ENCODE measurements at regions not wholly inside any gene's neighbourhood (a gene's known extent, or its start where the extent isn't known, plus 50 kb on each side); places are given as distances from the start of the nearest gene placed in this dataset.

DNA sequence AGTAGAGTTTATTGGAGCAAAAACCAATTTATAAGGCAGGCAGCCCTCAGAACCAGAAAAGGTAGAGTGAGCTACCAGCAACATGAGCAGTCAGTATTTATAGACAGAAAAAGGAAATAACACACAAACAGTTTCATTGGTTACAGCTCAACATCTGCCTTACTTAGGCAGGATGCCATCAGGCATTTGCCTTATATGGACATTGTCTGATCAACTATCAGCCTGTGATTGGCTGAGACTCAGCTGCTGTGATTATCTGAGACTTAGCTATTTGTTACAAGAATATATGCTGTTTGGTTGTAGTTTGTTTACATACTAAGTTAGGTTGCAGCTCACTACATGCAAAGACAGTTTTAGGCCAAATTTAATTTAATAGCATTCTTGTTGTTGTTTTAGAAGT is 60.4 kb upstream of the CDK1 start:
- no peak for DNase-seq (ENCODE audit: low spot score)
- no peak overlapping the region for H3K4me3 ChIP-seq (ENCODE audit: low read depth in 1 of 3, low read length in 3 of 3)
- no peaks in the 10 kb centered on the region for H3K9me3 ChIP-seq (ENCODE audit: control insufficient read depth in 4 of 4, low read length in 3 of 4)
- TF ChIP-seq FOXA2 (IDR thresholded peaks at IDR 0.05) (no peak), SP1 (IDR thresholded peaks at IDR 0.05) (no peak), JUND (IDR thresholded peaks at IDR 0.05) (no peak), TAF1 (conservative IDR thresholded peaks at IDR 0.05) (no peak), RXRA (IDR thresholded peaks at IDR 0.05) (no peak), RAD21 (IDR thresholded peaks at IDR 0.05) (no peak), EGR1 (IDR thresholded peaks at IDR 0.05; ENCODE audit: low read depth in 2 of 2) (no peak), NR2F2 (IDR thresholded peaks at IDR 0.05) (no peak), HNF4A (conservative IDR thresholded peaks at IDR 0.05) (no peak), YY1 (IDR thresholded peaks at IDR 0.05) (no peak), HNF4G (IDR thresholded peaks at IDR 0.05) (no peak), FOXA1 (IDR thresholded peaks at IDR 0.05) (no peak)
- TF ChIP-seq, protein P1, sequence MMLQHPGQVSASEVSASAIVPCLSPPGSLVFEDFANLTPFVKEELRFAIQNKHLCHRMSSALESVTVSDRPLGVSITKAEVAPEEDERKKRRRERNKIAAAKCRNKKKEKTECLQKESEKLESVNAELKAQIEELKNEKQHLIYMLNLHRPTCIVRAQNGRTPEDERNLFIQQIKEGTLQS (IDR thresholded peaks at IDR 0.05): no peak
- TF ChIP-seq, protein P2, sequence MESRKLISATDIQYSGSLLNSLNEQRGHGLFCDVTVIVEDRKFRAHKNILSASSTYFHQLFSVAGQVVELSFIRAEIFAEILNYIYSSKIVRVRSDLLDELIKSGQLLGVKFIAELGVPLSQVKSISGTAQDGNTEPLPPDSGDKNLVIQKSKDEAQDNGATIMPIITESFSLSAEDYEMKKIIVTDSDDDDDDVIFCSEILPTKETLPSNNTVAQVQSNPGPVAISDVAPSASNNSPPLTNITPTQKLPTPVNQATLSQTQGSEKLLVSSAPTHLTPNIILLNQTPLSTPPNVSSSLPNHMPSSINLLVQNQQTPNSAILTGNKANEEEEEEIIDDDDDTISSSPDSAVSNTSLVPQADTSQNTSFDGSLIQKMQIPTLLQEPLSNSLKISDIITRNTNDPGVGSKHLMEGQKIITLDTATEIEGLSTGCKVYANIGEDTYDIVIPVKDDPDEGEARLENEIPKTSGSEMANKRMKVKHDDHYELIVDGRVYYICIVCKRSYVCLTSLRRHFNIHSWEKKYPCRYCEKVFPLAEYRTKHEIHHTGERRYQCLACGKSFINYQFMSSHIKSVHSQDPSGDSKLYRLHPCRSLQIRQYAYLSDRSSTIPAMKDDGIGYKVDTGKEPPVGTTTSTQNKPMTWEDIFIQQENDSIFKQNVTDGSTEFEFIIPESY (IDR thresholded peaks at IDR 0.05): no peak
- TF ChIP-seq, protein P3, sequence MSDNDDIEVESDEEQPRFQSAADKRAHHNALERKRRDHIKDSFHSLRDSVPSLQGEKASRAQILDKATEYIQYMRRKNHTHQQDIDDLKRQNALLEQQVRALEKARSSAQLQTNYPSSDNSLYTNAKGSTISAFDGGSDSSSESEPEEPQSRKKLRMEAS (IDR thresholded peaks at IDR 0.05): no peak
- TF ChIP-seq, protein P4, sequence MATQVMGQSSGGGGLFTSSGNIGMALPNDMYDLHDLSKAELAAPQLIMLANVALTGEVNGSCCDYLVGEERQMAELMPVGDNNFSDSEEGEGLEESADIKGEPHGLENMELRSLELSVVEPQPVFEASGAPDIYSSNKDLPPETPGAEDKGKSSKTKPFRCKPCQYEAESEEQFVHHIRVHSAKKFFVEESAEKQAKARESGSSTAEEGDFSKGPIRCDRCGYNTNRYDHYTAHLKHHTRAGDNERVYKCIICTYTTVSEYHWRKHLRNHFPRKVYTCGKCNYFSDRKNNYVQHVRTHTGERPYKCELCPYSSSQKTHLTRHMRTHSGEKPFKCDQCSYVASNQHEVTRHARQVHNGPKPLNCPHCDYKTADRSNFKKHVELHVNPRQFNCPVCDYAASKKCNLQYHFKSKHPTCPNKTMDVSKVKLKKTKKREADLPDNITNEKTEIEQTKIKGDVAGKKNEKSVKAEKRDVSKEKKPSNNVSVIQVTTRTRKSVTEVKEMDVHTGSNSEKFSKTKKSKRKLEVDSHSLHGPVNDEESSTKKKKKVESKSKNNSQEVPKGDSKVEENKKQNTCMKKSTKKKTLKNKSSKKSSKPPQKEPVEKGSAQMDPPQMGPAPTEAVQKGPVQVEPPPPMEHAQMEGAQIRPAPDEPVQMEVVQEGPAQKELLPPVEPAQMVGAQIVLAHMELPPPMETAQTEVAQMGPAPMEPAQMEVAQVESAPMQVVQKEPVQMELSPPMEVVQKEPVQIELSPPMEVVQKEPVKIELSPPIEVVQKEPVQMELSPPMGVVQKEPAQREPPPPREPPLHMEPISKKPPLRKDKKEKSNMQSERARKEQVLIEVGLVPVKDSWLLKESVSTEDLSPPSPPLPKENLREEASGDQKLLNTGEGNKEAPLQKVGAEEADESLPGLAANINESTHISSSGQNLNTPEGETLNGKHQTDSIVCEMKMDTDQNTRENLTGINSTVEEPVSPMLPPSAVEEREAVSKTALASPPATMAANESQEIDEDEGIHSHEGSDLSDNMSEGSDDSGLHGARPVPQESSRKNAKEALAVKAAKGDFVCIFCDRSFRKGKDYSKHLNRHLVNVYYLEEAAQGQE (IDR thresholded peaks at IDR 0.05): no peak
- H3K4me1 ChIP-seq (ENCODE audit: control insufficient read depth in 4 of 4, insufficient read depth in 4 of 4, low read length in 3 of 4): no peaks in the 10 kb centered on the region
- no peak overlapping the region for H3K9ac ChIP-seq (ENCODE audit: low read depth in 1 of 2, low read length in 2 of 2)
- no peak overlapping the region for H3K27ac ChIP-seq (ENCODE audit: low read depth in 1 of 2, low read length in 2 of 2)
- H3K36me3 ChIP-seq (ENCODE audit: control insufficient read depth in 4 of 4, insufficient read depth in 3 of 4, low read depth in 1 of 4, low read length in 3 of 4): no peaks in the 10 kb centered on the region
- no peaks in the 10 kb centered on the region for H3K27me3 ChIP-seq (ENCODE audit: control insufficient read depth in 4 of 4, insufficient read depth in 4 of 4, low read length in 3 of 4)

DNA sequence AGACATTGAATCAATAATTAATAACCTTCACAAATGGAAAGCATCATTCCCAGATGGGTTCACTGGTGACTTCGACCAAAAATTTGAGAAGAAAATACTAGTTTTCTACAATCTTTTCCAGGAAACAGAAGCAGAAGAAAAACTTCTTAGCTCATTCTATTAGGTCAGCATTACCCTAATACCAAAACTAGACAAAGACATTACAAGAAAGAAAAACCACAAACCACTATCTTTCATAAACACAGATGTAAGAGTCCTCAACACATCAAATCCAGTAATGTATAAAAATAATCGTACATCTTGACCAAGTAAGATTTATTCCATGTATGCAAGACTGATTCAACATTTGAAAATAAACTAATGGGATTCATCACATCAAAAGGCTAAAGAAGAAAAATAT is 64.0 kb upstream of the CDK1 start:
- no peak overlapping the region for H3K4me3 ChIP-seq (ENCODE audit: low read depth in 1 of 3, low read length in 3 of 3)
- TF ChIP-seq, protein P1 (IDR thresholded peaks at IDR 0.05): no peak
- TF ChIP-seq, protein P3 (IDR thresholded peaks at IDR 0.05): no peak
- TF ChIP-seq, protein P4 (IDR thresholded peaks at IDR 0.05): no peak
- TF ChIP-seq HNF4A (conservative IDR thresholded peaks at IDR 0.05): no peak
- no peak for TF ChIP-seq JUND (IDR thresholded peaks at IDR 0.05)
- TF ChIP-seq RXRA (IDR thresholded peaks at IDR 0.05): no peak
- TF ChIP-seq GABPA (IDR thresholded peaks at IDR 0.05 in 1 of 2, conservative IDR thresholded peaks at IDR 0.05 in 1 of 2): no peak
- TF ChIP-seq RAD21 (IDR thresholded peaks at IDR 0.05): no peak
- no peak for TF ChIP-seq TAF1 (conservative IDR thresholded peaks at IDR 0.05)
- no peak for TF ChIP-seq FOXA1 (IDR thresholded peaks at IDR 0.05)
- TF ChIP-seq, protein P5, sequence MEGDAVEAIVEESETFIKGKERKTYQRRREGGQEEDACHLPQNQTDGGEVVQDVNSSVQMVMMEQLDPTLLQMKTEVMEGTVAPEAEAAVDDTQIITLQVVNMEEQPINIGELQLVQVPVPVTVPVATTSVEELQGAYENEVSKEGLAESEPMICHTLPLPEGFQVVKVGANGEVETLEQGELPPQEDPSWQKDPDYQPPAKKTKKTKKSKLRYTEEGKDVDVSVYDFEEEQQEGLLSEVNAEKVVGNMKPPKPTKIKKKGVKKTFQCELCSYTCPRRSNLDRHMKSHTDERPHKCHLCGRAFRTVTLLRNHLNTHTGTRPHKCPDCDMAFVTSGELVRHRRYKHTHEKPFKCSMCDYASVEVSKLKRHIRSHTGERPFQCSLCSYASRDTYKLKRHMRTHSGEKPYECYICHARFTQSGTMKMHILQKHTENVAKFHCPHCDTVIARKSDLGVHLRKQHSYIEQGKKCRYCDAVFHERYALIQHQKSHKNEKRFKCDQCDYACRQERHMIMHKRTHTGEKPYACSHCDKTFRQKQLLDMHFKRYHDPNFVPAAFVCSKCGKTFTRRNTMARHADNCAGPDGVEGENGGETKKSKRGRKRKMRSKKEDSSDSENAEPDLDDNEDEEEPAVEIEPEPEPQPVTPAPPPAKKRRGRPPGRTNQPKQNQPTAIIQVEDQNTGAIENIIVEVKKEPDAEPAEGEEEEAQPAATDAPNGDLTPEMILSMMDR (IDR thresholded peaks at IDR 0.05; ENCODE audit: low read depth, low read length, missing input control): no peak
- no peak for TF ChIP-seq EGR1 (IDR thresholded peaks at IDR 0.05; ENCODE audit: low read depth in 2 of 2)
- no peak overlapping the region for H3K9ac ChIP-seq (ENCODE audit: low read depth in 1 of 2, low read length in 2 of 2)
- no peak for DNase-seq (ENCODE audit: low spot score)
- H3K27ac ChIP-seq (ENCODE audit: low read depth in 1 of 2, low read length in 2 of 2): no peak overlapping the region
- H3K4me1 ChIP-seq (ENCODE audit: control insufficient read depth in 4 of 4, insufficient read depth in 4 of 4, low read length in 3 of 4): no peaks in the 10 kb centered on the region
- H3K27me3 ChIP-seq (ENCODE audit: control insufficient read depth in 4 of 4, insufficient read depth in 4 of 4, low read length in 3 of 4): no peaks in the 10 kb centered on the region
- H3K36me3 ChIP-seq (ENCODE audit: control insufficient read depth in 4 of 4, insufficient read depth in 3 of 4, low read depth in 1 of 4, low read length in 3 of 4): no peaks in the 10 kb centered on the region
- no peaks in the 10 kb centered on the region for H3K9me3 ChIP-seq (ENCODE audit: control insufficient read depth in 4 of 4, low read length in 3 of 4)
- WGBS: 74% methylated on average over 2 of the region's 2 CpGs

All from liver (tissue), 8 donors.